ENCODE measurements at regions not wholly inside any gene's neighbourhood (a gene's known extent, or its start where the extent isn't known, plus 50 kb on each side); places are given as distances from the start of the nearest gene placed in this dataset.

- H3K36me3 Mint-ChIP-seq, result no peaks in the 10 kb centered on the region
- H3K27ac Mint-ChIP-seq, result no peak overlapping the region
- no peaks in the 10 kb centered on the region for H3K9me3 Mint-ChIP-seq
- intact Hi-C loops (cut with micrococcal nuclease), result no loop called here
- no peak overlapping the region for H3K4me3 Mint-ChIP-seq
- peaks cover 2% of the 10 kb centered on the region for H3K27me3 Mint-ChIP-seq
- CTCF ChIA-PET, result no interaction called here
- DNase-seq, result no peak
- POLR2A ChIA-PET, result no interaction called here
- no peaks in the 10 kb centered on the region for H3K4me1 Mint-ChIP-seq (ENCODE audit: low read depth)
These were observed 235.6 kb upstream of the TGFBR2 start for GRCh38 chr3:30370681-30371271.

- H3K4me1 Mint-ChIP-seq (ENCODE audit: low read depth), result no peaks in the 10 kb centered on the region
- peaks cover 2% of the 10 kb centered on the region for H3K27me3 Mint-ChIP-seq
- ChIA-PET POLR2A (no interaction called here), CTCF (no interaction called here)
- H3K36me3 Mint-ChIP-seq, result no peaks in the 10 kb centered on the region
- no peak overlapping the region for H3K4me3 Mint-ChIP-seq
- intact Hi-C loops (cut with micrococcal nuclease), result no loop called here
- H3K27ac Mint-ChIP-seq, result no peak overlapping the region
- no peak for DNase-seq
- no peaks in the 10 kb centered on the region for H3K9me3 Mint-ChIP-seq
These were observed 233.6 kb upstream of the TGFBR2 start for GRCh38 chr3:30372837-30373236.

GRCh38 chr3:30384546-30385072, 221.8 kb upstream of the TGFBR2 start:
- H3K27ac Mint-ChIP-seq, result no peak overlapping the region
- H3K27me3 Mint-ChIP-seq, result no peaks in the 10 kb centered on the region
- CTCF ChIA-PET, result no interaction called here
- peaks cover 19% of the 10 kb centered on the region for H3K9me3 Mint-ChIP-seq
- DNase-seq, result no peak
- H3K4me1 Mint-ChIP-seq (ENCODE audit: low read depth), result no peaks in the 10 kb centered on the region
- POLR2A ChIA-PET, result no interaction called here
- no peak overlapping the region for H3K4me3 Mint-ChIP-seq
- intact Hi-C loops (cut with micrococcal nuclease), result no loop called here
- H3K36me3 Mint-ChIP-seq, result peaks cover 10% of the 10 kb centered on the region

- Mint-ChIP-seq H3K9me3 (no peaks in the 10 kb centered on the region), H3K36me3 (peaks cover 5% of the 10 kb centered on the region), H3K27ac (no peak overlapping the region), H3K4me1 (ENCODE audit: low read depth) (no peaks in the 10 kb centered on the region), H3K27me3 (no peaks in the 10 kb centered on the region), H3K4me3 (no peak overlapping the region)
- intact Hi-C loops (cut with micrococcal nuclease), result no loop called here
- ChIA-PET CTCF (no interaction called here), POLR2A (no interaction called here)
- DNase-seq, result no peak
These were observed 213.3 kb upstream of the TGFBR2 start for GRCh38 chr3:30393079-30393478.

GRCh38 chr3:30397030-30397429, 209.4 kb upstream of the TGFBR2 start:
- ChIA-PET CTCF (no interaction called here), POLR2A (no interaction called here)
- no peak for DNase-seq

GRCh38 chr3:30399394-30400181, 206.8 kb upstream of the TGFBR2 start:
- ChIA-PET POLR2A (no interaction called here), CTCF (no interaction called here)
- Mint-ChIP-seq H3K4me3 (no peak overlapping the region), H3K4me1 (ENCODE audit: low read depth) (peaks cover 8% of the 10 kb centered on the region), H3K27ac (no peak overlapping the region), H3K27me3 (peaks cover 2% of the 10 kb centered on the region), H3K9me3 (no peaks in the 10 kb centered on the region), H3K36me3 (peaks cover 2% of the 10 kb centered on the region)
- intact Hi-C loops (cut with micrococcal nuclease), result no loop called here
- no peak for DNase-seq

More at GRCh38 chr3:30397030-30397429, 209.4 kb upstream of the TGFBR2 start:
- Mint-ChIP-seq H3K27me3 (peaks cover 2% of the 10 kb centered on the region), H3K36me3 (peaks cover 2% of the 10 kb centered on the region), H3K4me3 (no peak overlapping the region), H3K27ac (no peak overlapping the region), H3K9me3 (no peaks in the 10 kb centered on the region), H3K4me1 (ENCODE audit: low read depth) (peaks cover 7% of the 10 kb centered on the region)
- intact Hi-C loops (cut with micrococcal nuclease), result no loop called here

- Mint-ChIP-seq H3K9me3 (no peaks in the 10 kb centered on the region), H3K27ac (no peak overlapping the region), H3K36me3 (peaks cover 2% of the 10 kb centered on the region), H3K27me3 (peaks cover 2% of the 10 kb centered on the region), H3K4me1 (ENCODE audit: low read depth) (peaks cover 8% of the 10 kb centered on the region), H3K4me3 (no peak overlapping the region)
- ChIA-PET POLR2A (no interaction called here), CTCF (no interaction called here)
- intact Hi-C loops (cut with micrococcal nuclease), result no loop called here
- DNase-seq, result no peak
These were observed 205.5 kb upstream of the TGFBR2 start for GRCh38 chr3:30400926-30401325.

- Mint-ChIP-seq H3K27ac (no peak overlapping the region), H3K27me3 (peaks cover 2% of the 10 kb centered on the region), H3K4me1 (ENCODE audit: low read depth) (peaks cover 8% of the 10 kb centered on the region), H3K4me3 (no peak overlapping the region), H3K9me3 (no peaks in the 10 kb centered on the region), H3K36me3 (no peaks in the 10 kb centered on the region)
- CTCF ChIA-PET, result interaction anchor here (0.6 to 1.3 kb wide), 2 partner anchors 82 to 240 kb away, joined by 3 read pairs; no protein-coding TSS in a partner anchor
- intact Hi-C loops (cut with micrococcal nuclease), result no loop called here
- POLR2A ChIA-PET, result interaction anchor here (0.6 to 0.7 kb wide), 2 partner anchors 16 to 1087 kb away, joined by 3 to 4 read pairs; no protein-coding TSS in a partner anchor
- DNase-seq, result no peak
These were observed 204.4 kb upstream of the TGFBR2 start for GRCh38 chr3:30401971-30402370.

- POLR2A ChIA-PET, result no interaction called here
- DNase-seq, result no peak
- Mint-ChIP-seq H3K27me3 (no peaks in the 10 kb centered on the region), H3K36me3 (peaks cover 7% of the 10 kb centered on the region), H3K4me1 (ENCODE audit: low read depth) (no peaks in the 10 kb centered on the region), H3K4me3 (no peak overlapping the region), H3K27ac (no peak overlapping the region), H3K9me3 (peaks cover 13% of the 10 kb centered on the region)
- CTCF ChIA-PET, result interaction anchor here (1.2 kb wide), 1 partner anchor 153 kb away, joined by 3 read pairs; no protein-coding TSS in a partner anchor
- intact Hi-C loops (cut with micrococcal nuclease), result no loop called here
These were observed 198.8 kb upstream of the TGFBR2 start for GRCh38 chr3:30407651-30408050.

GRCh38 chr3:30408105-30408557, 198.3 kb upstream of the TGFBR2 start:
- Mint-ChIP-seq H3K27me3 (no peaks in the 10 kb centered on the region), H3K27ac (no peak overlapping the region), H3K36me3 (peaks cover 7% of the 10 kb centered on the region), H3K9me3 (peaks cover 13% of the 10 kb centered on the region), H3K4me3 (no peak overlapping the region), H3K4me1 (ENCODE audit: low read depth) (no peaks in the 10 kb centered on the region)
- POLR2A ChIA-PET, result no interaction called here
- CTCF ChIA-PET, result interaction anchor here (1.2 kb wide), 1 partner anchor 152 kb away, joined by 3 read pairs; no protein-coding TSS in a partner anchor
- no peak for DNase-seq
- intact Hi-C loops (cut with micrococcal nuclease), result no loop called here

GRCh38 chr3:30418443-30418842, 188.0 kb upstream of the TGFBR2 start:
- Mint-ChIP-seq H3K4me1 (ENCODE audit: low read depth) (no peaks in the 10 kb centered on the region), H3K27me3 (no peaks in the 10 kb centered on the region), H3K27ac (no peak overlapping the region), H3K36me3 (no peaks in the 10 kb centered on the region), H3K4me3 (no peak overlapping the region), H3K9me3 (no peaks in the 10 kb centered on the region)
- ChIA-PET POLR2A (no interaction called here), CTCF (no interaction called here)
- no peak for DNase-seq
- intact Hi-C loops (cut with micrococcal nuclease), result no loop called here

GRCh38 chr3:30421266-30421665, 185.1 kb upstream of the TGFBR2 start:
- Mint-ChIP-seq H3K9me3 (no peaks in the 10 kb centered on the region), H3K4me1 (ENCODE audit: low read depth) (no peaks in the 10 kb centered on the region), H3K27me3 (no peaks in the 10 kb centered on the region), H3K36me3 (no peaks in the 10 kb centered on the region), H3K4me3 (no peak overlapping the region), H3K27ac (no peak overlapping the region)
- POLR2A ChIA-PET, result no interaction called here
- intact Hi-C loops (cut with micrococcal nuclease), result no loop called here
- CTCF ChIA-PET, result no interaction called here
- no peak for DNase-seq

Data from activated CD4-positive, alpha-beta memory T cell treated with anti-CD3 and anti-CD28 coated beads for 36 hours (primary cell).